Vagina (tissue), 2 donors: ENCODE measurements at regions not wholly inside any gene's neighbourhood (a gene's known extent, or its start where the extent isn't known, plus 50 kb on each side); places are given as distances from the start of the nearest gene placed in this dataset.

ENCODE experiments used
- POLR2A ChIP-seq, 2 donors: fragments of 450-650 bp; IDR thresholded peaks; one replicate each; pipeline ENCODE4 v1.6.1; 2017; ENCODE audit warnings: antibody characterized with exemption in 2 of 2, mild to moderate bottlenecking in 2 of 2, moderate library complexity in 2 of 2
- POLR2AphosphoS5 ChIP-seq, 2 donors: sonication (generic); formaldehyde crosslinking; IDR thresholded peaks; one replicate each; pipeline ENCODE4 v1.9.0; 2017; ENCODE audit warnings: antibody characterized with exemption in 2 of 2, mild to moderate bottlenecking in 2 of 2, low read depth in 1 of 2; ENCODE audit not compliant: insufficient read depth in 1 of 2
- TF ChIP-seq, protein P1 (sequence below), 3 experiments: fragments of 450-650 bp in 2 of 3; fragments of 200-600 bp in 1 of 3; sonication (generic) in 1 of 3; IDR thresholded peaks; one replicate each; pipeline ENCODE4 v1.5.1; 2017 to 2019; ENCODE audit warnings: antibody characterized with exemption in 3 of 3, mild to moderate bottlenecking in 2 of 3, moderate library complexity in 2 of 3

DNA sequence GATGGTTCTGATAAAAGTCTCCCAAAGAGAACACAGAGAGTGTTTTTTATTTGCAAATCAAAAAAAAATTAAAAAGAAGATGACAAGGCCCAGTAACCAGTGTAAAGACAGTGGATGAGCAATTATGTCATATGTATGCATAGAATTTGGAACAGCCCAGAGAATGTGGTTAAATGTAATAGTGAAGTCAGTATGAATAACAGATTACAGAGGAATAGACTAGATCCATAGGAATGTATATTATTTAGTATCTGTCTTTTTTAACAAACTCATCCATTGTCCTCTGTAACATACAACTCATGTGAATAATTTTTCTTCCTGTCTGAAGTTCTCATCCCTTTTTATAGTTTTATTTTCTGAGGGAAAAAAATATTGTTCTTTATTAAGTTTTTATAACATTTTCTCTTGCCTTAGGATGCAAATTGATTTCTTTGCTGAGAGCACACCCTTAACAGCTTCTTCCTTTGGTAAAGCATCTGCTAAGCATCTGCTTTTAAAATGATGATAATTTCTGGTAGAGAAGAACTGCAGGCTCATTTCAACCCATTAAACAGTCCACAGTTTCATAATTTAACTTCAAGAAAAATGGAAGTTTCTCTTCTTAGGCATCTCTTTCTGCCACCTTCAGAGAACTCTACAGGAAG, 266.5 kb upstream of the MTNR1B start:
- TF ChIP-seq POLR2AphosphoS5 (IDR thresholded peaks at IDR 0.05; ENCODE audit: insufficient read depth in 1 of 2, low read depth in 1 of 2) (no peak), POLR2A (IDR thresholded peaks at IDR 0.05) (no peak)
- TF ChIP-seq, protein P1, sequence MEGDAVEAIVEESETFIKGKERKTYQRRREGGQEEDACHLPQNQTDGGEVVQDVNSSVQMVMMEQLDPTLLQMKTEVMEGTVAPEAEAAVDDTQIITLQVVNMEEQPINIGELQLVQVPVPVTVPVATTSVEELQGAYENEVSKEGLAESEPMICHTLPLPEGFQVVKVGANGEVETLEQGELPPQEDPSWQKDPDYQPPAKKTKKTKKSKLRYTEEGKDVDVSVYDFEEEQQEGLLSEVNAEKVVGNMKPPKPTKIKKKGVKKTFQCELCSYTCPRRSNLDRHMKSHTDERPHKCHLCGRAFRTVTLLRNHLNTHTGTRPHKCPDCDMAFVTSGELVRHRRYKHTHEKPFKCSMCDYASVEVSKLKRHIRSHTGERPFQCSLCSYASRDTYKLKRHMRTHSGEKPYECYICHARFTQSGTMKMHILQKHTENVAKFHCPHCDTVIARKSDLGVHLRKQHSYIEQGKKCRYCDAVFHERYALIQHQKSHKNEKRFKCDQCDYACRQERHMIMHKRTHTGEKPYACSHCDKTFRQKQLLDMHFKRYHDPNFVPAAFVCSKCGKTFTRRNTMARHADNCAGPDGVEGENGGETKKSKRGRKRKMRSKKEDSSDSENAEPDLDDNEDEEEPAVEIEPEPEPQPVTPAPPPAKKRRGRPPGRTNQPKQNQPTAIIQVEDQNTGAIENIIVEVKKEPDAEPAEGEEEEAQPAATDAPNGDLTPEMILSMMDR (IDR thresholded peaks at IDR 0.05): no peak
